CD4-positive, CD25-positive, alpha-beta regulatory T cell (primary cell): ENCODE measurements at regions not wholly inside any gene's neighbourhood (a gene's known extent, or its start where the extent isn't known, plus 50 kb on each side); places are given as distances from the start of the nearest gene placed in this dataset.
"Not testable (repeated sequence)": the region's sequence is repeated elsewhere in the genome, so short reads cannot be mapped to it uniquely, and the experiment has no call there.

Experiments
- ATAC-seq, 2 donors: fragments of 150-1000 bp; cut with Tn5 transposase; one replicate each; pipeline ENCODE4 v1.10.0; 2021; ENCODE audit warnings: low read depth in 2 of 2, moderate number of reproducible peaks in 2 of 2, moderate library complexity in 1 of 2
- DNase-seq, 3 donors: peaks; one replicate each; pipeline versions ENCODE4 v3.0.0 to v3.0.0-alpha.2; 2012 to 2022; ENCODE audit warnings: mixed read lengths in 1 of 3
- H3K27ac ChIP-seq: one replicate; pipeline ENCODE4 v1.7.0; 2013; ENCODE audit warnings: mild to moderate bottlenecking, low read length; ENCODE audit not compliant: insufficient read depth, poor library complexity, severe bottlenecking
- H3K27me3 ChIP-seq: one replicate; pipeline ENCODE4 v1.7.0; 2013; ENCODE audit warnings: low read length; ENCODE audit not compliant: control insufficient read depth, insufficient read depth
- H3K36me3 ChIP-seq: one replicate; pipeline ENCODE4 v1.7.0; 2013; ENCODE audit warnings: mild to moderate bottlenecking, low read length, moderate library complexity; ENCODE audit not compliant: control insufficient read depth, insufficient read depth
- H3K4me1 ChIP-seq: 2 replicates; pipeline ENCODE4 v1.7.0; 2013; ENCODE audit warnings: mild to moderate bottlenecking, low read length; ENCODE audit not compliant: insufficient read depth, control insufficient read depth, poor library complexity, severe bottlenecking
- H3K4me3 ChIP-seq: one replicate; pipeline ENCODE4 v1.7.0; 2013; ENCODE audit warnings: low read depth, mild to moderate bottlenecking, low read length, moderate library complexity
- H3K9me3 ChIP-seq, 2 experiments: 1 replicate in 1 of 2; 2 replicates in 1 of 2; pipeline ENCODE4 v1.7.0; 2013; ENCODE audit warnings: low read length in 2 of 2, mild to moderate bottlenecking in 1 of 2, moderate library complexity in 1 of 2; ENCODE audit not compliant: control insufficient read depth in 2 of 2
- H3K27ac Mint-ChIP-seq, 3 donors: one replicate each; pipeline ENCODE4 v1.8.0; 2020 to 2022; ENCODE audit warnings: mild to moderate bottlenecking in 3 of 3, mixed read lengths in 3 of 3, moderate library complexity in 2 of 3
- H3K27me3 Mint-ChIP-seq: one replicate; pipeline ENCODE4 v1.8.0; 2022; ENCODE audit warnings: mild to moderate bottlenecking, mixed read lengths
- H3K36me3 Mint-ChIP-seq: one replicate; pipeline ENCODE4 v1.8.0; 2020; ENCODE audit warnings: mixed read lengths
- H3K4me1 Mint-ChIP-seq, 4 donors: one replicate each; pipeline ENCODE4 v1.8.0; 2020 to 2022; ENCODE audit warnings: mixed read lengths in 4 of 4, mild to moderate bottlenecking in 1 of 4
- H3K4me3 Mint-ChIP-seq, 4 donors: one replicate each; pipeline ENCODE4 v1.8.0; 2020 to 2022; ENCODE audit warnings: mild to moderate bottlenecking in 4 of 4, mixed read lengths in 4 of 4, moderate library complexity in 3 of 4
- H3K9me3 Mint-ChIP-seq, 7 donors: one replicate each; pipeline ENCODE4 v1.8.0; 2020 to 2022; ENCODE audit warnings: mixed read lengths in 7 of 7, mild to moderate bottlenecking in 3 of 7, moderate library complexity in 2 of 7

DNA sequence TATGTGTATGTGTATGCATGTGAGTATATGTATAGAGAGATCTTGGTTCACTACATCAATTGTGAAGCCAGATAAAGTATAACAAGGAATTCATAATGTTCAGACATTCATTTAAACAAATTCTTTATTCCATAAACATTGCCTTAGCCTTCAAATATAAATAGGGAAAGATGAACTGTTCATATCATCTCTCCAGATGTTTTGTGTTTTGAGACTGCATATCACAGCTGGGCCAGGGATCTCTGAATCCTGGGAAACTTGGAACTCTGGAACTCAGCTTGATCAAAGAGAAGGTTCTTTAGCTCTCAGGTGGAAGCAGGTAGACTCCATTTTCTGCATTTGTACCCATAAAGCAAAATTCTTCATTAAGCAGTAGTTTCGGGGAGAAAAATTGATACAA, 272.6 kb upstream of the ETAA1 start:
- no peaks in the 10 kb centered on the region for H3K27me3 ChIP-seq
- no peak overlapping the region for H3K4me3 Mint-ChIP-seq
- no peaks in the 10 kb centered on the region for H3K27me3 Mint-ChIP-seq
- DNase-seq (no peak), ATAC-seq (no peak)
- no peaks in the 10 kb centered on the region for H3K36me3 ChIP-seq
- no peak overlapping the region for H3K27ac Mint-ChIP-seq
- no peak overlapping the region for H3K4me3 ChIP-seq
- no peak overlapping the region for H3K27ac ChIP-seq
- H3K9me3 Mint-ChIP-seq = peaks cover 0 to 10% (median 6%) of the 10 kb centered on the region in 7 donors
- no peaks in the 10 kb centered on the region for H3K9me3 ChIP-seq
- H3K4me1 Mint-ChIP-seq = no peaks in the 10 kb centered on the region
- H3K4me1 ChIP-seq = no peaks in the 10 kb centered on the region
- no peaks in the 10 kb centered on the region for H3K36me3 Mint-ChIP-seq

DNA sequence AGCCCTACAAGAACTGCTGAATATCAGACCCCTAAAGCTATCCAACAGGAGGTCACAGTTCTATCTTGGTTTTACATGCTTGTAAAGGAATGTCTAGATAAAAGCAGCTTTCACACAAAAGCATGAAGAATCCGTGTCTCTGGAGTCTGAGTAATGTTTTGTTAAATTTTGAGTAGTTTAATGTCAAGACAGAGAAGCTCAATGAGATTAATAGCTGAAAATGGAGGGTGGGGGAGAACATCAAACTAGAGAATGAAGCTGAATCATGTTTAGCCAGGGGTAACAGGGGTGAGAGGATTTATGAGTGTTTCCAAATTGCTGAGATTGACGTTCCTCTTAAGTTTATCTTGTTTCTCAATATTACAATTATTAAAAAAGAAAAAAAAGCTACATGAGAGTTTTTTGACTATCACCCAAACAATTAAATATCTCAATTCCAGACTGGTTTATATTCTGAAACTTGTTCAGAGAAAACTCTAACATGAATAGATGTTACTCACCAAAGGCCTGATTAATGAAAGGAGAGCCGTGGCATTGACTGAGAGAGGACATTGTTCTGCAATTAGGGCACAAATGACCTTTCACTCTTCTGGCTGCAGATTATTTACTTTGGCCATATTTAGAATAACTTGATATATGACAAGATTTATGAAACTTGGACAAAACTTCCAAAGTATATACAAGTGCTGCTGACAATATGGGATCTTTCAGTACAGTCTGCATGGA, 266.4 kb upstream of the ETAA1 start:
- Histone ChIP-seq H3K36me3 (no peaks in the 10 kb centered on the region), H3K4me3 (no peak overlapping the region), H3K27ac (no peak overlapping the region), H3K27me3 (no peaks in the 10 kb centered on the region), H3K9me3 (no peaks in the 10 kb centered on the region), H3K4me1 (no peaks in the 10 kb centered on the region)
- Mint-ChIP-seq H3K27me3 (no peaks in the 10 kb centered on the region), H3K27ac (no peak overlapping the region), H3K4me3 (no peak overlapping the region), H3K36me3 (no peaks in the 10 kb centered on the region), H3K4me1 (no peaks in the 10 kb centered on the region), H3K9me3 (peaks cover 0 to 13% (median 3%) of the 10 kb centered on the region in 7 donors)
- no peak for DNase-seq
- ATAC-seq = no peak

DNA sequence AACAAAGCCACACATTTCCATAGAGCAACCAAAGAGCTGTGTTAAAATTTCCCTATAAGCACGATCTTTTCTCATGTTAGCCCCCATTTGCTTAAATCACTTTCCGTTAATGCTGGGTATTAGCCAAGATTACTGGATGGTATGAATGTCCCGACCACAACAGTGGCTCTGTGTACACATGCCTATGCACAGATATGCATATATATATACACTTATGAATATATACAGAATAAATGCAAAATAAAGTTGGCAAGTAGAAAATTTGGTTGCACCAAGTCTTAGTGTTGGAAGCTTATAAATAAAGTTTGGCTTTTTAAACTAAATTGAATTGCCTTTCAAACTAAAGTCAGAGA, 265.9 kb upstream of the ETAA1 start:
- peaks cover 0 to 13% (median 2%) of the 10 kb centered on the region in 7 donors for H3K9me3 Mint-ChIP-seq
- no peak overlapping the region for H3K4me3 Mint-ChIP-seq
- DNase-seq (no peak), ATAC-seq (no peak)
- no peaks in the 10 kb centered on the region for H3K27me3 ChIP-seq
- H3K36me3 Mint-ChIP-seq = no peaks in the 10 kb centered on the region
- no peaks in the 10 kb centered on the region for H3K36me3 ChIP-seq
- no peaks in the 10 kb centered on the region for H3K4me1 Mint-ChIP-seq
- no peaks in the 10 kb centered on the region for H3K27me3 Mint-ChIP-seq
- no peak overlapping the region for H3K4me3 ChIP-seq
- H3K4me1 ChIP-seq = no peaks in the 10 kb centered on the region
- no peak overlapping the region for H3K27ac Mint-ChIP-seq
- no peaks in the 10 kb centered on the region for H3K9me3 ChIP-seq
- H3K27ac ChIP-seq = no peak overlapping the region

DNA sequence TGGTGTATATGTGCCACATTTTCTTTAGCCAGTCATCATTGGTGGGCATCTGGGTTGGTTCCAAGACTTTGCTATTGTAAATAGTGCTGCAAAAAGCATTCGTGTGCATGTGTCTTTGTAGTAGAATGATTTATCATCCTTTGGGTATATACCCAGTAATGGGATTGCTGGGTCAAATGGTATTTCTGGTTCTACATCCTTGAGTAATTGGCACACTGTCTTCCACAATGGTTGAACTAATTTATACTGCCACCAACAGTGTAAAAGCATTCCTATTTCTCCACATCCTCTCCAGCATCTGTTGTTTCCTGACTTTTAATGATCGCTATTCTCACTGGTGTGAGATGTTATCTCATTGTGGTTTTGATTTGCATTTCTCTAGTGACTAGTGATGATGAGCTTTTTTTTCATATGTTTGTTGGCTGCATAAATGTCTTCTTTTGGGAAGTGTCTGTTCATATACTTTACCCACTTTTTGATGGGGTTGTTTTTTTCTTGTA, 264.6 kb upstream of the ETAA1 start:
- DNase-seq, H3K4me3 ChIP-seq, H3K27ac ChIP-seq, H3K27me3 Mint-ChIP-seq, H3K9me3 ChIP-seq, ATAC-seq, H3K4me1 ChIP-seq, H3K4me1 Mint-ChIP-seq, H3K27ac Mint-ChIP-seq, H3K36me3 Mint-ChIP-seq, H3K4me3 Mint-ChIP-seq, H3K27me3 ChIP-seq, H3K36me3 ChIP-seq: not testable (repeated sequence)
- peaks cover 0 to 13% (median 2%) of the 10 kb centered on the region in 7 donors for H3K9me3 Mint-ChIP-seq

DNA sequence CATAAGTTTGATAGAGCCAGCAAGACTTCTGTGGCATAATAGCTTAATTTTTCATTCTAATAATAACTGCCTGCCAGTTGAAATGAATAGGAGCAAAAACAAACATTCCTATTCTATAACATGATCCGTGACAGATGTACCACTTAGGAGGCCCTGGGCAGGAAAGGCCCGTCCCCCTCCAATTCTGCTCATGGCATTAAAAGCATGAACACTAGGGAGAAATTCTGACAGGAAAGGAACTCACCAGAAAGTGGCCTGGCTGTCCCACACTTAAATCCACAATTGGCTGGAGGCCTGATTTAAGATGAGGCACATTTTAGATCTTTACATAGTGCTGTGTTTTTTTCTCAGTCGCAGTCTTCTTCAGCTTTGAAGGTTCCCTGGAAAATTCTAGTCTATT, 261.9 kb upstream of the ETAA1 start:
- Histone ChIP-seq H3K4me1 (no peaks in the 10 kb centered on the region), H3K27ac (no peak overlapping the region), H3K9me3 (no peaks in the 10 kb centered on the region), H3K27me3 (no peaks in the 10 kb centered on the region), H3K4me3 (no peak overlapping the region), H3K36me3 (no peaks in the 10 kb centered on the region)
- Mint-ChIP-seq H3K36me3 (no peaks in the 10 kb centered on the region), H3K4me3 (no peak overlapping the region), H3K27me3 (no peaks in the 10 kb centered on the region), H3K27ac (no peak overlapping the region), H3K9me3 (peaks cover 0 to 12% (median 3%) of the 10 kb centered on the region in 7 donors), H3K4me1 (no peaks in the 10 kb centered on the region)
- ATAC-seq (no peak), DNase-seq (no peak)

DNA sequence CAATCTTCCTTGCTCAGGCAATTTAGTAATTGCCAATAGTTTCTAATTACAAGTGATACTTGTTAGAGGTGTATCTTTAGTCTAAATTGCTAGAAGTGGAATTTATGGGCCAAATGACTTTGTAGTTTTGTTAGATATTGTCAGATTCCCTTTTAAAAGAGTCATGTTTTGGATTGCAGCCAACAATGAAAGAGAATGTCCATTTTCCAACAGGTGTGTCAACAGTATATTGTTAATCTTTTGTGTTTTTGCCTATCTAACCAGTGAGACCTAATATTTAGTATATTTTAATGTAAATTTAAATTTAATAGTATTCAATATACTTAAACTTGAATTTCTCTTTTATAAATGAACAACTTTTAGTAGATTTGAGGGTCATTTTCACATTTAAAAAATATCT, 259.4 kb upstream of the ETAA1 start:
- Mint-ChIP-seq H3K9me3 (peaks cover 0 to 11% (median 3%) of the 10 kb centered on the region in 7 donors), H3K4me1 (no peaks in the 10 kb centered on the region), H3K27me3 (no peaks in the 10 kb centered on the region), H3K36me3 (no peaks in the 10 kb centered on the region), H3K4me3 (no peak overlapping the region), H3K27ac (no peak overlapping the region)
- ATAC-seq = no peak
- Histone ChIP-seq H3K9me3 (no peaks in the 10 kb centered on the region), H3K4me3 (no peak overlapping the region), H3K27me3 (no peaks in the 10 kb centered on the region), H3K27ac (no peak overlapping the region), H3K4me1 (no peaks in the 10 kb centered on the region), H3K36me3 (no peaks in the 10 kb centered on the region)
- DNase-seq = no peak

DNA sequence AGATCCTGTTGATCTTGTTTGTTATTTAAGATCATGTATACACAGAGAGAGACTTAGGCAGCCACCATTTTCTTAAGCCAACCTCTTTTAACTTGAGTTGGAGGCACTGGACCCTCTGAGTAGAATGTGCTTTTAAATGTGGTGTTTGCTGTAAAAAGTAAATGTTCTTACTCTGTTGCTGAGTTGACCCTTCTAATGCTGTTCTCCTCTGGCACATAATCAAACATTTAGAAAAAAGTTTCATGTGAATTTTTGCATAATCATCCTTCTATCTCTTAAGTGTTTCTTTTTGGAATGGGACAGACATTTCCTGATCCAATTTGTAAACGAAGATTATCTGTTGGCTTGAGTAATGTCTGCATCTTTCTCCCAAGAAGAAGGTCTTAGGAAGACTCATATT, 255.1 kb upstream of the ETAA1 start:
- ATAC-seq (no peak), DNase-seq (no peak)
- no peaks in the 10 kb centered on the region for H3K27me3 ChIP-seq
- no peaks in the 10 kb centered on the region for H3K36me3 ChIP-seq
- Mint-ChIP-seq H3K4me1 (no peaks in the 10 kb centered on the region), H3K27me3 (no peaks in the 10 kb centered on the region), H3K36me3 (no peaks in the 10 kb centered on the region), H3K9me3 (peaks cover 0 to 7% (median 3%) of the 10 kb centered on the region in 7 donors), H3K27ac (no peak overlapping the region), H3K4me3 (no peak overlapping the region)
- no peaks in the 10 kb centered on the region for H3K9me3 ChIP-seq
- no peak overlapping the region for H3K4me3 ChIP-seq
- H3K27ac ChIP-seq = no peak overlapping the region
- no peaks in the 10 kb centered on the region for H3K4me1 ChIP-seq

DNA sequence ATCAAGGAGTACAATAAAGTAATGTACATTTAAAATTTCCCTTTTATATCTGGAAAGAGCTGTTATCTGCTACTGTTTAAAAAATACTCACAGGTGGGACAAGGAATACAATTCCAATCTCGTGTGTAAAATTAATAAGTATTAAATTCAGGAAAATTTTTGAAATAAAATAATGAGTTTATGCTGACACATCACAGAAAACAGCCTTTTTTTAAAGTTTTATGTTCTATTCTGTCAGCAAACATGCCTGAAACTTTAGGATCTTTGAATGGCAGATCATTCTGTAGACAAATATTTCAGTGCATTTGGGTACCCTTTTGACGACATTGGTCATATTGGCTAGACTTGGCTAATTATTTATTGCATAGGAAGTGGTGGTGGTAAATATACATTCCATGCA, 254.4 kb upstream of the ETAA1 start:
- Histone ChIP-seq H3K27ac (no peak overlapping the region), H3K4me3 (no peak overlapping the region), H3K36me3 (no peaks in the 10 kb centered on the region), H3K4me1 (no peaks in the 10 kb centered on the region), H3K27me3 (no peaks in the 10 kb centered on the region), H3K9me3 (no peaks in the 10 kb centered on the region)
- ATAC-seq (no peak), DNase-seq (no peak)
- H3K4me1 Mint-ChIP-seq = no peaks in the 10 kb centered on the region
- H3K27me3 Mint-ChIP-seq = no peaks in the 10 kb centered on the region
- H3K9me3 Mint-ChIP-seq = peaks cover 0 to 7% (median 2%) of the 10 kb centered on the region in 7 donors
- H3K36me3 Mint-ChIP-seq = no peaks in the 10 kb centered on the region
- H3K27ac Mint-ChIP-seq = no peak overlapping the region
- no peak overlapping the region for H3K4me3 Mint-ChIP-seq
